ENCODE measurements at regions not wholly inside any gene's neighbourhood (a gene's known extent, or its start where the extent isn't known, plus 50 kb on each side); places are given as distances from the start of the nearest gene placed in this dataset.
"Not testable (repeated sequence)": the region's sequence is repeated elsewhere in the genome, so short reads cannot be mapped to it uniquely, and the experiment has no call there.

- TF ChIP-seq CTCF (IDR thresholded peaks at IDR 0.05; ENCODE audit: low read depth, low read length) = no peak
- Histone ChIP-seq H3K27ac (no peak overlapping the region), H3K4me3 (ENCODE audit: low read depth, low read length) (no peak overlapping the region), H3K36me3 (no peaks in the 10 kb centered on the region), H3K9me3 (ENCODE audit: severe bottlenecking) (no peaks in the 10 kb centered on the region), H3K27me3 (ENCODE audit: insufficient read depth, low read depth, severe bottlenecking) (no peaks in the 10 kb centered on the region)
- DNase-seq = no peak
These were observed 185.2 kb downstream of the LEPR start for GRCh38 chr1:65605621-65606020.

- no peak for DNase-seq
- no peaks in the 10 kb centered on the region for H3K9me3 ChIP-seq (ENCODE audit: severe bottlenecking)
- no peak overlapping the region for H3K27ac ChIP-seq
- no peak overlapping the region for H3K4me3 ChIP-seq (ENCODE audit: low read depth, low read length)
- no peaks in the 10 kb centered on the region for H3K36me3 ChIP-seq
- TF ChIP-seq CTCF (IDR thresholded peaks at IDR 0.05; ENCODE audit: low read depth, low read length) = no peak
- no peaks in the 10 kb centered on the region for H3K27me3 ChIP-seq (ENCODE audit: insufficient read depth, low read depth, severe bottlenecking)
These were observed 186.0 kb downstream of the LEPR start for GRCh38 chr1:65606426-65606825.

DNA sequence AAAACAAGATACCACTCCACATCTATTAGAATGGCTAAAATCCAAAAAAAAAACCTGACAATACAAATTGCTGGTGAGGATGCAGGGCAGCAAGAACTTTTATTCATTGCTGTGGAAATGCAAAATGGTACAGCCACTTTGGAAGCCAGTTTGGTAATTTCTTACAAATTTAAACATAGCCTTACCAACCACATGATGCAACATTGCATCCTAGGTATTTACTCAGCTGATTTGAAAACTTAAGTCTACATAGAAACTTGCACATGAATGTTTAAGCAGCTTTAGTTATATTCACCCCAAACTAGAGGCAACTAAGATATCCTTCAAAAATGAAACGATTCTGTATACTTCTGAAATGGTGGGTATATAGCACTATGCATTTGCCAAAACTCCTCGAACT, 178.8 kb upstream of the PDE4B start:
- Histone ChIP-seq H3K27me3 (ENCODE audit: insufficient read depth, low read depth, severe bottlenecking) (no peaks in the 10 kb centered on the region), H3K27ac (no peak overlapping the region), H3K4me3 (ENCODE audit: low read depth, low read length) (no peak overlapping the region), H3K9me3 (ENCODE audit: severe bottlenecking) (no peaks in the 10 kb centered on the region), H3K36me3 (no peaks in the 10 kb centered on the region)
- no peak for DNase-seq
- no peak for TF ChIP-seq CTCF (IDR thresholded peaks at IDR 0.05; ENCODE audit: low read depth, low read length)

DNA sequence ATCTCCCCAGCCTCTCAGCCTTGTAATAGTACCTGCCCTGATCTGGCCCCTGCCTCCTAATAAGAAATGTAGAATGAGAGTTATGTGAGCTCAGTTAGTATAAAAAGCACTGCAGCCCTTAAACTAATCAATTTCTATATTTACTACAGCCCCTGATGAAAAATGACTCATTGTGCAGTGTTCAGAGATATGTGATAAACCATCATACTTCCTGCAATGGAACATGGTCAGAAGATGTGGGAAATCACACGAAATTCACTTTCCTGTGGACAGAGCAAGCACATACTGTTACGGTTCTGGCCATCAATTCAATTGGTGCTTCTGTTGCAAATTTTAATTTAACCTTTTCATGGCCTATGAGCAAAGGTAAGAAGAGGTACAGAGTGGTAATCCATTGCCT, 176.8 kb upstream of the PDE4B start:
- DNase-seq = no peak
- Histone ChIP-seq H3K27me3 (ENCODE audit: insufficient read depth, low read depth, severe bottlenecking) (no peaks in the 10 kb centered on the region), H3K4me3 (ENCODE audit: low read depth, low read length) (no peak overlapping the region), H3K9me3 (ENCODE audit: severe bottlenecking) (no peaks in the 10 kb centered on the region), H3K27ac (no peak overlapping the region), H3K36me3 (no peaks in the 10 kb centered on the region)
- no peak for TF ChIP-seq CTCF (IDR thresholded peaks at IDR 0.05; ENCODE audit: low read depth, low read length)

- H3K27ac ChIP-seq; DNase-seq; H3K9me3 ChIP-seq (ENCODE audit: severe bottlenecking); H3K27me3 ChIP-seq (ENCODE audit: insufficient read depth, low read depth, severe bottlenecking); H3K4me3 ChIP-seq (ENCODE audit: low read depth, low read length); H3K36me3 ChIP-seq: not testable (repeated sequence)
These were observed 171.0 kb upstream of the PDE4B start for GRCh38 chr1:65621721-65622120.

DNA sequence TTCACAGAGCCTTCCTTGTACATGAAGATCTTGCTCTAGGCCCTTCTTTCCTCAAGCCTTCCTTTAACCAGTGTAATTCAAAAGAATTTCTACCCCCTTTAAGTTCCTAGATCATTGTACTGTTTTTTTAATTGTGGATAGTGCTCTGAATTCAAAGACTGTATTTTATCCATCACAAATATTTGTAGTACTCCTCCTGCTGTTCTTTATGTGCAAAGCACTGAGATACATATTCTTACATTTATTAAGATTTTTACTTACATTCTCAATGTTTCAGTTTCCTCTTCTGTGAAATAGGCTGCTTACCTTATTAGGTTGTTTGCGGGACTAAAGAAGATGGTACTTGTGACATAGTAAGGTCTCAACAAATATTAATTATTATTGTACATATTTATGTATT, 168.8 kb upstream of the PDE4B start:
- H3K9me3 ChIP-seq (ENCODE audit: severe bottlenecking) = no peaks in the 10 kb centered on the region
- no peaks in the 10 kb centered on the region for H3K27me3 ChIP-seq (ENCODE audit: insufficient read depth, low read depth, severe bottlenecking)
- DNase-seq = no peak

More for the DNA sequence above, 168.8 kb upstream of the PDE4B start:
- no peaks in the 10 kb centered on the region for H3K36me3 ChIP-seq
- H3K4me3 ChIP-seq (ENCODE audit: low read depth, low read length) = no peak overlapping the region
- TF ChIP-seq CTCF (IDR thresholded peaks at IDR 0.05; ENCODE audit: low read depth, low read length) = no peak
- H3K27ac ChIP-seq = no peak overlapping the region

Data from WERI-Rb-1 (cell line).